ENCODE measurements at regions not wholly inside any gene's neighbourhood (a gene's known extent, or its start where the extent isn't known, plus 50 kb on each side); places are given as distances from the start of the nearest gene placed in this dataset.

GRCh38 chr3:11739706-11740105 lies 96.0 kb upstream of the VGLL4 start:
- Histone ChIP-seq H3K4me2 (no peak overlapping the region), H3K4me1 (ENCODE audit: control insufficient read depth in 1 of 2, insufficient read depth in 2 of 2, low read depth in 1 of 2, low read length in 1 of 2) (peaks cover 5 to 14% of the 10 kb centered on the region in 2 experiments; a peak in 3 of 4 replicates), H4K20me1 (ENCODE audit: insufficient read depth) (no peaks in the 10 kb centered on the region), H3K9me2 (no peaks in the 10 kb centered on the region), H3K36me3 (replicated peaks in 1 of 2; ENCODE audit: control insufficient read depth in 1 of 2, insufficient read depth in 2 of 2, low read length in 1 of 2) (no peaks in the 10 kb centered on the region), H3K9ac (no peak overlapping the region), H2AFZ (ENCODE audit: low read depth) (no peak overlapping the region), H3K79me2 (ENCODE audit: insufficient read depth) (no peaks in the 10 kb centered on the region), H3K9me3 (no peaks in the 10 kb centered on the region), H3K27ac (ENCODE audit: low read depth in 2 of 2, low read length in 1 of 2) (no peak overlapping the region), H3K27me3 (ENCODE audit: insufficient read depth) (no peaks in the 10 kb centered on the region), H3F3A (replicated peaks; ENCODE audit: insufficient read depth) (no peaks in the 10 kb centered on the region), H3K4me3 (ENCODE audit: low read depth in 2 of 2, low read length in 1 of 2) (no peak overlapping the region)
- ChIA-PET POLR2A (no interaction called here), CTCF (no interaction called here)
- no peak for DNase-seq
- TF ChIP-seq MXI1 (IDR thresholded peaks at IDR 0.05; ENCODE audit: low read depth, low read length) (no peak), RFX5 (IDR thresholded peaks at IDR 0.05; ENCODE audit: low read length) (no peak)
- 71% methylated on average over 3 of the region's 3 CpGs for WGBS (ENCODE audit: low lambda C conversion rate)

- H3K27me3 ChIP-seq (ENCODE audit: insufficient read depth) = no peaks in the 10 kb centered on the region
- ChIA-PET CTCF (interaction anchor here (1.8 kb wide), 1 partner anchor 65 kb away, joined by 4 read pairs; no protein-coding TSS in a partner anchor), POLR2A (no interaction called here)
- no peak overlapping the region for H2AFZ ChIP-seq (ENCODE audit: low read depth)
- no peaks in the 10 kb centered on the region for H3K36me3 ChIP-seq (replicated peaks in 1 of 2; ENCODE audit: control insufficient read depth in 1 of 2, insufficient read depth in 2 of 2, low read length in 1 of 2)
- no peak overlapping the region for H3K4me3 ChIP-seq (ENCODE audit: low read depth in 2 of 2, low read length in 1 of 2)
- H3K4me1 ChIP-seq (ENCODE audit: control insufficient read depth in 1 of 2, insufficient read depth in 2 of 2, low read depth in 1 of 2, low read length in 1 of 2) = peaks cover 5 to 14% of the 10 kb centered on the region in 2 experiments; a peak in 3 of 4 replicates
- WGBS (ENCODE audit: low lambda C conversion rate) = 12% methylated on average over 1 of the region's 2 CpGs
- TF ChIP-seq POLR2AphosphoS5 (IDR thresholded peaks at IDR 0.05; ENCODE audit: low read depth, low read length) (no peak), USF2 (IDR thresholded peaks at IDR 0.05; ENCODE audit: borderline replicate concordance, low read depth, low read length) (no peak), ZBTB33 (IDR thresholded peaks at IDR 0.05; ENCODE audit: borderline replicate concordance, low read depth) (no peak), SIN3A (IDR thresholded peaks at IDR 0.05; ENCODE audit: borderline replicate concordance, low read depth, low read length) (no peak), GATA2 (CRISPR knock-in tag; IDR thresholded peaks at IDR 0.05) (no peak), YY1 (IDR thresholded peaks at IDR 0.05; ENCODE audit: low read depth) (no peak), REST (IDR thresholded peaks at IDR 0.05; ENCODE audit: low read depth, low read length) (no peak), TAF1 (IDR thresholded peaks at IDR 0.05; ENCODE audit: borderline replicate concordance, low read depth, low read length) (no peak), ELF1 (IDR thresholded peaks at IDR 0.05) (no peak), RFX5 (IDR thresholded peaks at IDR 0.05; ENCODE audit: low read length) (no peak), NFIC (IDR thresholded peaks at IDR 0.05; ENCODE audit: borderline replicate concordance) (no peak), NRF1 (IDR thresholded peaks at IDR 0.05; ENCODE audit: low read depth, low read length) (no peak), FOXM1 (IDR thresholded peaks at IDR 0.05; ENCODE audit: low read depth) (no peak), USF1 (IDR thresholded peaks at IDR 0.05; ENCODE audit: borderline replicate concordance, low read depth) (no peak), TCF12 (IDR thresholded peaks at IDR 0.05) (no peak), PBX3 (IDR thresholded peaks at IDR 0.05) (no peak), CTCF (IDR thresholded peaks at IDR 0.05) (no peak)
- no peaks in the 10 kb centered on the region for H3F3A ChIP-seq (replicated peaks; ENCODE audit: insufficient read depth)
- no peak overlapping the region for H3K4me2 ChIP-seq
- H3K9ac ChIP-seq = no peak overlapping the region
- no peaks in the 10 kb centered on the region for H3K9me2 ChIP-seq
- H3K9me3 ChIP-seq = no peaks in the 10 kb centered on the region
- no peak for DNase-seq
- no peak overlapping the region for H3K27ac ChIP-seq (ENCODE audit: low read depth in 2 of 2, low read length in 1 of 2)
- H3K79me2 ChIP-seq (ENCODE audit: insufficient read depth) = no peaks in the 10 kb centered on the region
- no peaks in the 10 kb centered on the region for H4K20me1 ChIP-seq (ENCODE audit: insufficient read depth)
Observed at GRCh38 chr3:11739123-11739522, 95.4 kb upstream of the VGLL4 start.

Measured in SK-N-SH (cell line).